HepG2 (cell line): ENCODE measurements at regions not wholly inside any gene's neighbourhood (a gene's known extent, or its start where the extent isn't known, plus 50 kb on each side); places are given as distances from the start of the nearest gene placed in this dataset.

ENCODE experiments used
- CBX2 ChIP-seq, 2 experiments: fragments of 200-600 bp in 1 of 2; sonication (generic); formaldehyde crosslinking in 1 of 2; IDR thresholded peaks; 2 replicates each; pipeline versions ENCODE4 v1.7.0 to v1.8.1; 2018 to 2022; ENCODE audit warnings: low read depth in 2 of 2, low read length in 1 of 2, mild to moderate bottlenecking in 1 of 2, missing genetic modification reagents in 1 of 2
- CBX5 ChIP-seq: sonication (generic); formaldehyde crosslinking; IDR thresholded peaks from 2 replicates; pipeline ENCODE4 v1.4.0; 2020; ENCODE audit warnings: missing genetic modification reagents, borderline replicate concordance
- FOXA1 ChIP-seq, 2 experiments: fragments of 450-650 bp in 1 of 2; sonication (generic) in 1 of 2; formaldehyde crosslinking in 1 of 2; IDR thresholded peaks; 2 replicates each; pipeline versions ENCODE4 v1.4.0 to v1.6.1; 2016 to 2020; ENCODE audit warnings: missing genetic modification reagents in 1 of 2
- FOXK2 ChIP-seq: fragments of 450-650 bp; IDR thresholded peaks from 2 replicates; pipeline ENCODE4 v1.6.1; 2016
- GTF3A ChIP-seq: sonication (generic); formaldehyde crosslinking; conservative IDR thresholded peaks from 2 replicates; pipeline ENCODE4 v1.4.0; 2020; ENCODE audit warnings: mild to moderate bottlenecking, missing genetic modification reagents
- HNRNPH1 ChIP-seq: fragments of 200-400 bp; formaldehyde crosslinking; optimal IDR thresholded peaks from 2 replicates; pipeline ENCODE3; 2017; ENCODE audit warnings: mild to moderate bottlenecking, low read depth, low read length
- SIX4 ChIP-seq: sonication (generic); formaldehyde crosslinking; IDR thresholded peaks from 2 replicates; pipeline ENCODE4 v1.4.0; 2020; ENCODE audit warnings: missing genetic modification reagents
- SMARCC2 ChIP-seq: fragments of 450-650 bp; IDR thresholded peaks from 2 replicates; pipeline ENCODE4 v1.6.1; 2017; ENCODE audit warnings: antibody characterized with exemption, mild to moderate bottlenecking
- SP140L ChIP-seq: sonication (generic); formaldehyde crosslinking; IDR thresholded peaks from 2 replicates; pipeline ENCODE4 v1.4.0; 2020; ENCODE audit warnings: missing genetic modification reagents, borderline replicate concordance
- ZNF839 ChIP-seq: sonication (generic); formaldehyde crosslinking; IDR thresholded peaks from 2 replicates; pipeline ENCODE4 v1.4.0; 2020; ENCODE audit warnings: missing genetic modification reagents, mild to moderate bottlenecking, borderline replicate concordance
- ZSCAN31 ChIP-seq: sonication (generic); formaldehyde crosslinking; IDR thresholded peaks from 2 replicates; pipeline ENCODE4 v1.5.0; 2020; ENCODE audit warnings: low read depth, mild to moderate bottlenecking, missing genetic modification reagents
- TF ChIP-seq, protein P1 (sequence below): IDR thresholded peaks from 2 replicates; pipeline ENCODE4 v1.6.1; 2018; ENCODE audit warnings: missing genetic modification reagents
- TF ChIP-seq, protein P2 (sequence below): IDR thresholded peaks from 2 replicates; pipeline ENCODE4 v1.6.1; 2016; ENCODE audit warnings: low read depth

DNA sequence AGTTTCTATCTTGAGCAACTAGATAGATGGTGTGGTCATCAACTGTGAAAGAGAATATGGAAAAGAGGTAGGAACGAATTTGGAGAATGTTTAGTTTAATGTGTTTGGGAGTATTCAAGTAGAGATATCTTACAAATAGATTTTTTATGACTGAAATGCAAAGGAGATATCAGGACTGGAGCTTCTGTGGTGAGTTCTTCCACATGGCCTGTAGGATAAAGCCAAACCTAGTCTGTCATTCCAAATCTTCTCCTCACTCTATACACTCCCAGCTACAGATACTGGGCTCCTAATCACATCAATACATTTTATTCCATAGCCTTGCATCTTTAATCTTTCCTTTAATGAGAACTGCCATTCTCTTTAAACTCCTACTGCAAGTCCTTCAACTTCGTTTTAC lies 194.3 kb downstream of the FIGN start (continued):
- TF ChIP-seq HNRNPH1, result no peak
- no peak for TF ChIP-seq ZNF839 (CRISPR knock-in tag)
- TF ChIP-seq SMARCC2, result no peak
- no peak for TF ChIP-seq SIX4 (CRISPR knock-in tag)
- TF ChIP-seq, protein P1, sequence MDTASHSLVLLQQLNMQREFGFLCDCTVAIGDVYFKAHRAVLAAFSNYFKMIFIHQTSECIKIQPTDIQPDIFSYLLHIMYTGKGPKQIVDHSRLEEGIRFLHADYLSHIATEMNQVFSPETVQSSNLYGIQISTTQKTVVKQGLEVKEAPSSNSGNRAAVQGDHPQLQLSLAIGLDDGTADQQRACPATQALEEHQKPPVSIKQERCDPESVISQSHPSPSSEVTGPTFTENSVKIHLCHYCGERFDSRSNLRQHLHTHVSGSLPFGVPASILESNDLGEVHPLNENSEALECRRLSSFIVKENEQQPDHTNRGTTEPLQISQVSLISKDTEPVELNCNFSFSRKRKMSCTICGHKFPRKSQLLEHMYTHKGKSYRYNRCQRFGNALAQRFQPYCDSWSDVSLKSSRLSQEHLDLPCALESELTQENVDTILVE (CRISPR knock-in tag), result no peak
- TF ChIP-seq FOXA1 (IDR thresholded peaks at IDR 0.05), result no peak
- TF ChIP-seq FOXA1 (CRISPR knock-in tag; IDR thresholded peaks at IDR 0.05), result no peak
- TF ChIP-seq, protein P2, sequence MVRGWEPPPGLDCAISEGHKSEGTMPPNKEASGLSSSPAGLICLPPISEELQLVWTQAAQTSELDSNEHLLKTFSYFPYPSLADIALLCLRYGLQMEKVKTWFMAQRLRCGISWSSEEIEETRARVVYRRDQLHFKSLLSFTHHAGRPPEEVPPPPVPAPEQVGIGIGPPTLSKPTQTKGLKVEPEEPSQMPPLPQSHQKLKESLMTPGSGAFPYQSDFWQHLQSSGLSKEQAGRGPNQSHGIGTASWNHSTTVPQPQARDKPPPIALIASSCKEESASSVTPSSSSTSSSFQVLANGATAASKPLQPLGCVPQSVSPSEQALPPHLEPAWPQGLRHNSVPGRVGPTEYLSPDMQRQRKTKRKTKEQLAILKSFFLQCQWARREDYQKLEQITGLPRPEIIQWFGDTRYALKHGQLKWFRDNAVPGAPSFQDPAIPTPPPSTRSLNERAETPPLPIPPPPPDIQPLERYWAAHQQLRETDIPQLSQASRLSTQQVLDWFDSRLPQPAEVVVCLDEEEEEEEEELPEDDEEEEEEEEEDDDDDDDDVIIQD (CRISPR knock-in tag), result no peak
- no peak for TF ChIP-seq CBX5 (CRISPR knock-in tag)
- TF ChIP-seq SP140L (CRISPR knock-in tag), result no peak
- no peak for TF ChIP-seq CBX2 (IDR thresholded peaks at IDR 0.05; ENCODE audit: low read depth, low read length)
- no peak for TF ChIP-seq CBX2 (CRISPR knock-in tag; IDR thresholded peaks at IDR 0.05; ENCODE audit: low read depth)
- TF ChIP-seq FOXK2, result no peak
- no peak for TF ChIP-seq GTF3A (CRISPR knock-in tag)
- no peak for TF ChIP-seq ZSCAN31 (CRISPR knock-in tag)
